ENCODE measurements at regions not wholly inside any gene's neighbourhood (a gene's known extent, or its start where the extent isn't known, plus 50 kb on each side); places are given as distances from the start of the nearest gene placed in this dataset.

- BruUV-seq (replicated peaks), result no TSS peak
- Histone ChIP-seq H3F3A (ENCODE audit: low read length, unreplicated experiment) (no peaks in the 10 kb centered on the region), H2AFZ (ENCODE audit: low read length) (no peak overlapping the region), H3K79me2 (ENCODE audit: low read length) (no peaks in the 10 kb centered on the region), H3K27me3 (ENCODE audit: low read length) (peaks cover 27% of the 10 kb centered on the region), H3K4me1 (ENCODE audit: insufficient read depth, low read length) (no peaks in the 10 kb centered on the region), H3K36me3 (ENCODE audit: low read depth, low read length) (no peaks in the 10 kb centered on the region), H4K20me1 (ENCODE audit: low read length) (no peaks in the 10 kb centered on the region), H3K27ac (ENCODE audit: low read length) (no peak overlapping the region), H3K9ac (ENCODE audit: low read length) (no peak overlapping the region), H3K4me3 (ENCODE audit: low read length) (no peak overlapping the region), H3K9me3 (ENCODE audit: low read length) (no peaks in the 10 kb centered on the region), H3K4me2 (ENCODE audit: low read length) (no peak overlapping the region), H3K9me2 (replicated peaks; ENCODE audit: low read length) (no peaks in the 10 kb centered on the region)
- CTCF ChIA-PET, result no interaction called here
- DNase-seq (no peak), ATAC-seq (no peak)
- intact Hi-C loops (cut with micrococcal nuclease), result no loop called here
- POLR2A ChIA-PET (ENCODE audit: unreplicated experiment), result no interaction called here
- TF ChIP-seq EZH2phosphoT487 (IDR thresholded peaks at IDR 0.05; ENCODE audit: borderline replicate concordance, low read length), result no peak
- TF ChIP-seq CTCF (conservative IDR thresholded peaks at IDR 0.05; ENCODE audit: low read depth, low read length), result no peak
- TF ChIP-seq EZH2 (IDR thresholded peaks at IDR 0.05; ENCODE audit: low read length, unreplicated experiment), result no peak
Measured at GRCh38 chr15:91716536-91716935, 137.0 kb upstream of the SLCO3A1 start.

GRCh38 chr15:91717811-91718210 is 135.7 kb upstream of the SLCO3A1 start:
- Histone ChIP-seq H3K4me3 (ENCODE audit: low read length) (no peak overlapping the region), H3F3A (ENCODE audit: low read length, unreplicated experiment) (no peaks in the 10 kb centered on the region), H3K9me3 (ENCODE audit: low read length) (no peaks in the 10 kb centered on the region), H3K9me2 (replicated peaks; ENCODE audit: low read length) (no peaks in the 10 kb centered on the region), H4K20me1 (ENCODE audit: low read length) (no peaks in the 10 kb centered on the region), H3K36me3 (ENCODE audit: low read depth, low read length) (no peaks in the 10 kb centered on the region), H3K4me2 (ENCODE audit: low read length) (no peak overlapping the region), H3K79me2 (ENCODE audit: low read length) (no peaks in the 10 kb centered on the region), H3K27ac (ENCODE audit: low read length) (no peak overlapping the region), H3K27me3 (ENCODE audit: low read length) (peaks cover 18% of the 10 kb centered on the region), H3K4me1 (ENCODE audit: insufficient read depth, low read length) (no peaks in the 10 kb centered on the region), H3K9ac (ENCODE audit: low read length) (no peak overlapping the region), H2AFZ (ENCODE audit: low read length) (no peak overlapping the region)
- DNase-seq, result no peak
- BruUV-seq (replicated peaks), result no TSS peak
- no peak for ATAC-seq
- POLR2A ChIA-PET (ENCODE audit: unreplicated experiment), result no interaction called here
- no peak for TF ChIP-seq CTCF (conservative IDR thresholded peaks at IDR 0.05; ENCODE audit: low read depth, low read length)
- TF ChIP-seq EZH2phosphoT487 (IDR thresholded peaks at IDR 0.05; ENCODE audit: borderline replicate concordance, low read length), result no peak
- TF ChIP-seq EZH2 (IDR thresholded peaks at IDR 0.05; ENCODE audit: low read length, unreplicated experiment), result no peak
- CTCF ChIA-PET, result no interaction called here
- intact Hi-C loops (cut with micrococcal nuclease), result no loop called here

GRCh38 chr15:91723959-91724358 is 129.5 kb upstream of the SLCO3A1 start:
- TF ChIP-seq EZH2phosphoT487 (IDR thresholded peaks at IDR 0.05; ENCODE audit: borderline replicate concordance, low read length) (no peak), CTCF (conservative IDR thresholded peaks at IDR 0.05; ENCODE audit: low read depth, low read length) (no peak), EZH2 (IDR thresholded peaks at IDR 0.05; ENCODE audit: low read length, unreplicated experiment) (no peak)
- Histone ChIP-seq H4K20me1 (ENCODE audit: low read length) (no peaks in the 10 kb centered on the region), H2AFZ (ENCODE audit: low read length) (no peak overlapping the region), H3K79me2 (ENCODE audit: low read length) (no peaks in the 10 kb centered on the region), H3K27me3 (ENCODE audit: low read length) (no peaks in the 10 kb centered on the region), H3K4me2 (ENCODE audit: low read length) (no peak overlapping the region), H3K9me2 (replicated peaks; ENCODE audit: low read length) (no peaks in the 10 kb centered on the region), H3K9me3 (ENCODE audit: low read length) (no peaks in the 10 kb centered on the region), H3F3A (ENCODE audit: low read length, unreplicated experiment) (no peaks in the 10 kb centered on the region), H3K4me1 (ENCODE audit: insufficient read depth, low read length) (no peaks in the 10 kb centered on the region), H3K27ac (ENCODE audit: low read length) (no peak overlapping the region), H3K4me3 (ENCODE audit: low read length) (no peak overlapping the region), H3K9ac (ENCODE audit: low read length) (no peak overlapping the region), H3K36me3 (ENCODE audit: low read depth, low read length) (no peaks in the 10 kb centered on the region)
- ChIA-PET POLR2A (ENCODE audit: unreplicated experiment) (no interaction called here), CTCF (no interaction called here)
- DNase-seq (no peak), ATAC-seq (no peak)
- no TSS peak for BruUV-seq (replicated peaks)
- intact Hi-C loops (cut with micrococcal nuclease), result no loop called here
